ENCODE measurements at regions not wholly inside any gene's neighbourhood (a gene's known extent, or its start where the extent isn't known, plus 50 kb on each side); places are given as distances from the start of the nearest gene placed in this dataset.

- ChIA-PET POLR2A (ENCODE audit: low non-redundant PET) (no interaction called here), CTCF (no interaction called here)
- TF ChIP-seq CTCF (conservative IDR thresholded peaks at IDR 0.05; ENCODE audit: low read depth) = no peak
- no peak for DNase-seq (ENCODE audit: low spot score)
- H3K27ac ChIP-seq = no peak overlapping the region
Observed at GRCh38 chr13:90518417-90518816, 829.1 kb upstream of the MIR17HG start.

- CTCF ChIA-PET = no interaction called here
- no peak overlapping the region for H3K27ac ChIP-seq
- POLR2A ChIA-PET (ENCODE audit: low non-redundant PET) = no interaction called here
- no peak for DNase-seq (ENCODE audit: low spot score)
- TF ChIP-seq CTCF (conservative IDR thresholded peaks at IDR 0.05; ENCODE audit: low read depth) = no peak
Observed at GRCh38 chr13:90519157-90519556, 828.3 kb upstream of the MIR17HG start.

GRCh38 chr13:90526711-90527110 is 820.8 kb upstream of the MIR17HG start:
- ChIA-PET POLR2A (ENCODE audit: low non-redundant PET) (no interaction called here), CTCF (interaction anchor here (0.7 kb wide), 1 partner anchor 240 kb away, joined by 3 read pairs; no protein-coding TSS in a partner anchor)
- TF ChIP-seq CTCF (conservative IDR thresholded peaks at IDR 0.05; ENCODE audit: low read depth) = no peak
- no peak overlapping the region for H3K27ac ChIP-seq
- no peak for DNase-seq (ENCODE audit: low spot score)

GRCh38 chr13:90531744-90532143 is 815.7 kb upstream of the MIR17HG start:
- CTCF ChIA-PET = no interaction called here
- H3K27ac ChIP-seq = no peak overlapping the region
- POLR2A ChIA-PET (ENCODE audit: low non-redundant PET) = no interaction called here
- DNase-seq (ENCODE audit: low spot score) = no peak
- TF ChIP-seq CTCF (conservative IDR thresholded peaks at IDR 0.05; ENCODE audit: low read depth) = no peak

GRCh38 chr13:90532861-90533492 is 814.5 kb upstream of the MIR17HG start:
- H3K27ac ChIP-seq = no peak overlapping the region
- no peak for TF ChIP-seq CTCF (conservative IDR thresholded peaks at IDR 0.05; ENCODE audit: low read depth)
- DNase-seq (ENCODE audit: low spot score) = no peak
- ChIA-PET POLR2A (ENCODE audit: low non-redundant PET) (no interaction called here), CTCF (no interaction called here)

GRCh38 chr13:90533866-90534265 is 813.6 kb upstream of the MIR17HG start:
- ChIA-PET CTCF (no interaction called here), POLR2A (ENCODE audit: low non-redundant PET) (no interaction called here)
- H3K27ac ChIP-seq = no peak overlapping the region
- TF ChIP-seq CTCF (conservative IDR thresholded peaks at IDR 0.05; ENCODE audit: low read depth) = no peak
- DNase-seq (ENCODE audit: low spot score) = no peak

Data from RWPE1 (cell line).